SK-N-SH (cell line): ENCODE measurements at regions not wholly inside any gene's neighbourhood (a gene's known extent, or its start where the extent isn't known, plus 50 kb on each side); places are given as distances from the start of the nearest gene placed in this dataset.

Source experiments
- CTCF ChIA-PET: fragments of 300-600, 350-600 bp; formaldehyde crosslinking; extraction: SDS; loops from one replicate; lab custom pipeline; 2021; lab: Yijun Ruan, JAX
- POLR2A ChIA-PET: fragments of 350-600 bp; sonication (Branson Sonifier 250); formaldehyde crosslinking; extraction: SDS; loops from one replicate; lab custom pipeline; 2020; ENCODE audit warnings: antibody characterized with exemption, inconsistent platforms; lab: Yijun Ruan, JAX
- DNase-seq: peaks from one replicate; pipeline ENCODE4 v3.0.0; 2012
- H2AFZ ChIP-seq: fragments of 200-600 bp; sonication (generic); 2 replicates; pipeline ENCODE4 v1.8.1; 2016; ENCODE audit warnings: antibody characterized with exemption, mild to moderate bottlenecking, low read depth
- H3F3A ChIP-seq: fragments of 200-600 bp; sonication (generic); replicated peaks from 2 replicates; pipeline ENCODE3; 2016; ENCODE audit warnings: antibody characterized with exemption, mild to moderate bottlenecking; ENCODE audit not compliant: insufficient read depth
- H3K27ac ChIP-seq, 2 experiments: fragments of 200-500 bp in 1 of 2; fragments of 200-600 bp in 1 of 2; sonication (Bioruptor generic) in 1 of 2; sonication (generic), shearing (Covaris generic) in 1 of 2; 2 replicates each; pipeline versions ENCODE4 v1.5.1 to v1.6.1; 2014 to 2016; ENCODE audit warnings: low read depth in 2 of 2, inconsistent platforms in 1 of 2, low read length in 1 of 2, mild to moderate bottlenecking in 1 of 2, mixed read lengths in 1 of 2
- H3K27me3 ChIP-seq: fragments of 200-600 bp; sonication (generic), shearing (Covaris generic); 2 replicates; pipeline ENCODE4 v1.6.1; 2016; ENCODE audit warnings: mixed run types; ENCODE audit not compliant: insufficient read depth
- H3K36me3 ChIP-seq, 2 experiments: fragments of 200-500 bp in 1 of 2; fragments of 200-600 bp in 1 of 2; sonication (Bioruptor generic) in 1 of 2; sonication (generic) in 1 of 2; replicated peaks in 1 of 2; 2 replicates each; pipeline versions ENCODE3 to v1.5.1; 2014 to 2016; ENCODE audit warnings: low read length in 1 of 2, mild to moderate bottlenecking in 1 of 2; ENCODE audit not compliant: insufficient read depth in 2 of 2, control insufficient read depth in 1 of 2
- H3K4me1 ChIP-seq, 2 experiments: fragments of 200-500 bp in 1 of 2; fragments of 200-600 bp in 1 of 2; sonication (Bioruptor generic) in 1 of 2; sonication (generic), shearing (Covaris generic) in 1 of 2; 2 replicates each; pipeline versions ENCODE4 v1.5.1 to v1.6.1; 2014 to 2016; ENCODE audit warnings: low read depth in 1 of 2, low read length in 1 of 2, mixed run types in 1 of 2; ENCODE audit not compliant: insufficient read depth in 2 of 2, control insufficient read depth in 1 of 2
- H3K4me2 ChIP-seq: fragments of 200-600 bp; sonication (generic), shearing (Covaris generic); 2 replicates; pipeline ENCODE4 v1.6.1; 2017; ENCODE audit warnings: mixed run types
- H3K4me3 ChIP-seq, 2 experiments: fragments of 200-500 bp in 1 of 2; fragments of 200-600 bp in 1 of 2; sonication (Bioruptor generic) in 1 of 2; sonication (generic), shearing (Covaris generic) in 1 of 2; 2 replicates each; pipeline versions ENCODE4 v1.5.1 to v1.8.1; 2014 to 2016; ENCODE audit warnings: low read depth in 2 of 2, inconsistent platforms in 1 of 2, low read length in 1 of 2, mild to moderate bottlenecking in 1 of 2, mixed read lengths in 1 of 2, moderate library complexity in 1 of 2
- H3K79me2 ChIP-seq: fragments of 200-600 bp; sonication (generic); 2 replicates; pipeline ENCODE4 v1.8.1; 2017; ENCODE audit warnings: mild to moderate bottlenecking; ENCODE audit not compliant: insufficient read depth
- H3K9ac ChIP-seq: fragments of 200-600 bp; sonication (generic); 2 replicates; pipeline ENCODE4 v1.6.1; 2017; ENCODE audit warnings: mixed run types
- H3K9me2 ChIP-seq: fragments of 200-600 bp; sonication (generic); 2 replicates; pipeline ENCODE4 v1.6.1; 2017; ENCODE audit warnings: mixed run types
- H3K9me3 ChIP-seq: fragments of 200-600 bp; sonication (generic); 2 replicates; pipeline ENCODE4 v1.6.1; 2017; ENCODE audit warnings: mixed run types, mild to moderate bottlenecking, moderate library complexity
- H4K20me1 ChIP-seq: fragments of 200-600 bp; sonication (generic); 2 replicates; pipeline ENCODE4 v1.6.1; 2017; ENCODE audit warnings: mild to moderate bottlenecking, mixed run types; ENCODE audit not compliant: insufficient read depth
- CHD2 ChIP-seq: fragments of 150-350 bp; IDR thresholded peaks from 2 replicates; pipeline ENCODE4 v1.6.1; 2018; ENCODE audit warnings: low read length; ENCODE audit not compliant: partially characterized antibody
- ELF1 ChIP-seq: IDR thresholded peaks from 2 replicates; pipeline ENCODE4 v1.4.0; 2012
- EZH2phosphoT487 ChIP-seq: fragments of 200-600 bp; sonication (generic); IDR thresholded peaks from 2 replicates; pipeline ENCODE4 v1.6.1; 2017; ENCODE audit warnings: low read depth, mixed run types, mild to moderate bottlenecking, antibody characterized with exemption, moderate library complexity, borderline replicate concordance
- FOSL2 ChIP-seq: IDR thresholded peaks from 2 replicates; pipeline ENCODE4 v1.4.0; 2012; ENCODE audit warnings: low read depth, mild to moderate bottlenecking, moderate library complexity, borderline replicate concordance
- FOXM1 ChIP-seq: IDR thresholded peaks from 2 replicates; pipeline ENCODE4 v1.4.0; 2012; ENCODE audit warnings: low read depth, mild to moderate bottlenecking
- GATA2 ChIP-seq: sonication (generic); formaldehyde crosslinking; IDR thresholded peaks from 2 replicates; pipeline ENCODE4 v1.5.0; 2020; ENCODE audit warnings: mild to moderate bottlenecking, missing genetic modification reagents
- MEF2A ChIP-seq: IDR thresholded peaks from 2 replicates; pipeline ENCODE4 v1.4.0; 2012; ENCODE audit warnings: low read depth, borderline replicate concordance
- NRF1 ChIP-seq: IDR thresholded peaks from 2 replicates; pipeline ENCODE4 v1.6.1; 2012; ENCODE audit warnings: low read depth, mild to moderate bottlenecking, low read length
- POLR2AphosphoS5 ChIP-seq: IDR thresholded peaks from 2 replicates; pipeline ENCODE4 v1.6.1; 2012; ENCODE audit warnings: low read depth, low read length
- RCOR1 ChIP-seq: fragments of 150-350 bp; IDR thresholded peaks from 2 replicates; pipeline ENCODE4 v1.6.1; 2017; ENCODE audit warnings: antibody characterized with exemption, low read length
- RFX5 ChIP-seq: IDR thresholded peaks from 2 replicates; pipeline ENCODE4 v1.6.1; 2012; ENCODE audit warnings: mild to moderate bottlenecking, improper control_type of control experiment, low read length
- RXRA ChIP-seq: IDR thresholded peaks from 2 replicates; pipeline ENCODE4 v1.4.0; 2012; ENCODE audit warnings: low read depth, mild to moderate bottlenecking, borderline replicate concordance
- SIN3A ChIP-seq: IDR thresholded peaks from 2 replicates; pipeline ENCODE4 v1.6.1; 2012; ENCODE audit warnings: low read depth, mild to moderate bottlenecking, low read length, moderate library complexity, borderline replicate concordance
- SMC3 ChIP-seq: IDR thresholded peaks from 2 replicates; pipeline ENCODE4 v1.6.1; 2012; ENCODE audit warnings: low read depth, low read length, improper control_type of control experiment
- TAF1 ChIP-seq: IDR thresholded peaks from 2 replicates; pipeline ENCODE4 v1.6.1; 2012; ENCODE audit warnings: low read depth, mild to moderate bottlenecking, low read length, moderate library complexity, borderline replicate concordance
- TCF12 ChIP-seq: IDR thresholded peaks from 2 replicates; pipeline ENCODE4 v1.4.0; 2012
- TEAD4 ChIP-seq: IDR thresholded peaks from 2 replicates; pipeline ENCODE4 v1.4.0; 2012; ENCODE audit warnings: mild to moderate bottlenecking, borderline replicate concordance; ENCODE audit not compliant: insufficient read depth
- WGBS: methylation state at CpG from one replicate; pipeline ENCODE4 v1.1.6; 2017; ENCODE audit warnings: low lambda C conversion rate; 5-methylcytosine and 5-hydroxymethylcytosine counted together
- TF ChIP-seq, protein P1 (sequence below): IDR thresholded peaks from 2 replicates; pipeline ENCODE4 v1.6.1; 2012; ENCODE audit warnings: mild to moderate bottlenecking, low read depth, low read length, moderate library complexity
- TF ChIP-seq, protein P2 (sequence below): fragments of 150-350 bp; IDR thresholded peaks from 2 replicates; pipeline ENCODE4 v1.6.1; 2017; ENCODE audit warnings: antibody characterized with exemption, low read length, low read depth, borderline replicate concordance
- TF ChIP-seq, protein P3 (sequence below): IDR thresholded peaks from 2 replicates; pipeline ENCODE4; 2012
- TF ChIP-seq, protein P4 (sequence below): IDR thresholded peaks from 2 replicates; pipeline ENCODE4 v1.4.0; 2012; ENCODE audit warnings: low read depth, borderline replicate concordance

DNA sequence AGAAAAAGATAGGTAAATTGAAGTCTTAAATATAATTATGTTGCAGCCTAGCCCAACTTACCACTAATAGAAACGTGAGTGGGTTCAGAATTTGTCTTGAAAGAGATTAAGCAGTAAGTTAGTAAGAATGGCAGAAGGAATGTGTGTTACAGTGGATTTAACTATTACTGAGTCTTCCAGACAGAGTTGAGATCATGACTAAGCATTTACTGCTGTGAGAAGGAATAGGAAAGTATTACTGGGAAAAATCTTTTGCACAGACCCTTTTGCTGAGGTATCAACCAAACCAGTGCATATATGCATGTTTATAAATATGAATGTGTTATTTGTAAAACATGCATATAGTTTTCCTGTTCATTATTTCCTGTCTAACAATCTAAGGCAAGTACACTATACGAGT lies 112.8 kb upstream of the EFNA5 start:
- 40% methylated on average over 2 of the region's 2 CpGs for WGBS
- ChIA-PET CTCF (no interaction called here), POLR2A (no interaction called here)
- Histone ChIP-seq H3K4me2 (no peak overlapping the region), H3K4me3 (no peak overlapping the region), H3K27ac (no peak overlapping the region), H4K20me1 (no peaks in the 10 kb centered on the region), H3K4me1 (no peaks in the 10 kb centered on the region), H3K79me2 (no peaks in the 10 kb centered on the region), H3K9me2 (no peaks in the 10 kb centered on the region), H2AFZ (no peak overlapping the region), H3K9me3 (no peaks in the 10 kb centered on the region), H3K9ac (no peak overlapping the region), H3K36me3 (no peaks in the 10 kb centered on the region), H3F3A (no peaks in the 10 kb centered on the region), H3K27me3 (no peaks in the 10 kb centered on the region)
- no peak for TF ChIP-seq RFX5
- TF ChIP-seq EZH2phosphoT487: no peak
- TF ChIP-seq SIN3A: no peak
- TF ChIP-seq POLR2AphosphoS5: no peak
- TF ChIP-seq MEF2A: no peak
- TF ChIP-seq GATA2: no peak
- no peak for TF ChIP-seq RCOR1
- TF ChIP-seq ELF1: no peak
- TF ChIP-seq TEAD4: no peak
- TF ChIP-seq RXRA: no peak
- TF ChIP-seq FOSL2: no peak
- no peak for TF ChIP-seq SMC3
- TF ChIP-seq NRF1: no peak
- TF ChIP-seq, protein P1, sequence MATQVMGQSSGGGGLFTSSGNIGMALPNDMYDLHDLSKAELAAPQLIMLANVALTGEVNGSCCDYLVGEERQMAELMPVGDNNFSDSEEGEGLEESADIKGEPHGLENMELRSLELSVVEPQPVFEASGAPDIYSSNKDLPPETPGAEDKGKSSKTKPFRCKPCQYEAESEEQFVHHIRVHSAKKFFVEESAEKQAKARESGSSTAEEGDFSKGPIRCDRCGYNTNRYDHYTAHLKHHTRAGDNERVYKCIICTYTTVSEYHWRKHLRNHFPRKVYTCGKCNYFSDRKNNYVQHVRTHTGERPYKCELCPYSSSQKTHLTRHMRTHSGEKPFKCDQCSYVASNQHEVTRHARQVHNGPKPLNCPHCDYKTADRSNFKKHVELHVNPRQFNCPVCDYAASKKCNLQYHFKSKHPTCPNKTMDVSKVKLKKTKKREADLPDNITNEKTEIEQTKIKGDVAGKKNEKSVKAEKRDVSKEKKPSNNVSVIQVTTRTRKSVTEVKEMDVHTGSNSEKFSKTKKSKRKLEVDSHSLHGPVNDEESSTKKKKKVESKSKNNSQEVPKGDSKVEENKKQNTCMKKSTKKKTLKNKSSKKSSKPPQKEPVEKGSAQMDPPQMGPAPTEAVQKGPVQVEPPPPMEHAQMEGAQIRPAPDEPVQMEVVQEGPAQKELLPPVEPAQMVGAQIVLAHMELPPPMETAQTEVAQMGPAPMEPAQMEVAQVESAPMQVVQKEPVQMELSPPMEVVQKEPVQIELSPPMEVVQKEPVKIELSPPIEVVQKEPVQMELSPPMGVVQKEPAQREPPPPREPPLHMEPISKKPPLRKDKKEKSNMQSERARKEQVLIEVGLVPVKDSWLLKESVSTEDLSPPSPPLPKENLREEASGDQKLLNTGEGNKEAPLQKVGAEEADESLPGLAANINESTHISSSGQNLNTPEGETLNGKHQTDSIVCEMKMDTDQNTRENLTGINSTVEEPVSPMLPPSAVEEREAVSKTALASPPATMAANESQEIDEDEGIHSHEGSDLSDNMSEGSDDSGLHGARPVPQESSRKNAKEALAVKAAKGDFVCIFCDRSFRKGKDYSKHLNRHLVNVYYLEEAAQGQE: no peak
- TF ChIP-seq TAF1: no peak
- DNase-seq: no peak

DNA sequence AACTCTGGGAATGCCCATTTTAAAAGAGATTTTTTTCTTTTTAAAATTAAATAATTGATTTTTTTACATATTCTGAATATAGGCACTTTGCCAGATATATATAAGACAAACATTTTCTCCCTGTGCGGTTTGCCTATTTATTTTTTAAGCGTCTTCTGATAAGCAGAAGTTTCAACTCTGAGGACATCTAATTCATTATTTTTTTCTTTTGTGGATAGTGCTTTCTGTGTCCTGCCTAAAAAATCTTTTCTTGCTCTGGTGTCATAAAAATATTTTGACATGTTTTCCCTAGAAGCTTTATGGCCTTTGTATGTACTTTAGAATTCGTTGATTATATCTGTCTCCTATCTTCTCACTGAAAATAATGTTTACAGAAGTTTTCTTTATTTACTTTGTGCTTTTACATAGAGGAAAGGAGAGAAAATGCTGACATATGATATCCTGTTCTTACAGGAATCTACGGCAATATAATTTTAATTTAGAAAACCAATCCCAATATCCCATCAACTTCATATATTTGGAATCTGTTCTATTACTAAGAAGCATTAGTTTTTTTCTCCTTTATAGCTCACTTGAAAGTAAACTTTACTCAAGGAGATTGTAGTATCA lies 111.9 kb upstream of the EFNA5 start:
- Histone ChIP-seq H3K27me3 (no peaks in the 10 kb centered on the region), H3K4me2 (no peak overlapping the region), H3K4me3 (no peak overlapping the region), H3K36me3 (no peaks in the 10 kb centered on the region), H4K20me1 (no peaks in the 10 kb centered on the region), H2AFZ (no peak overlapping the region), H3K27ac (no peak overlapping the region), H3K9ac (no peak overlapping the region), H3K79me2 (no peaks in the 10 kb centered on the region), H3K9me2 (no peaks in the 10 kb centered on the region), H3K4me1 (no peaks in the 10 kb centered on the region), H3F3A (no peaks in the 10 kb centered on the region), H3K9me3 (no peaks in the 10 kb centered on the region)
- no peak for TF ChIP-seq RFX5
- no peak for TF ChIP-seq SMC3
- no peak for TF ChIP-seq CHD2
- TF ChIP-seq GATA2: no peak
- no peak for TF ChIP-seq EZH2phosphoT487
- TF ChIP-seq FOXM1: no peak
- TF ChIP-seq, protein P2, sequence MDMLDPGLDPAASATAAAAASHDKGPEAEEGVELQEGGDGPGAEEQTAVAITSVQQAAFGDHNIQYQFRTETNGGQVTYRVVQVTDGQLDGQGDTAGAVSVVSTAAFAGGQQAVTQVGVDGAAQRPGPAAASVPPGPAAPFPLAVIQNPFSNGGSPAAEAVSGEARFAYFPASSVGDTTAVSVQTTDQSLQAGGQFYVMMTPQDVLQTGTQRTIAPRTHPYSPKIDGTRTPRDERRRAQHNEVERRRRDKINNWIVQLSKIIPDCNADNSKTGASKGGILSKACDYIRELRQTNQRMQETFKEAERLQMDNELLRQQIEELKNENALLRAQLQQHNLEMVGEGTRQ: no peak
- TF ChIP-seq TCF12: no peak
- TF ChIP-seq NRF1: no peak
- TF ChIP-seq, protein P3, sequence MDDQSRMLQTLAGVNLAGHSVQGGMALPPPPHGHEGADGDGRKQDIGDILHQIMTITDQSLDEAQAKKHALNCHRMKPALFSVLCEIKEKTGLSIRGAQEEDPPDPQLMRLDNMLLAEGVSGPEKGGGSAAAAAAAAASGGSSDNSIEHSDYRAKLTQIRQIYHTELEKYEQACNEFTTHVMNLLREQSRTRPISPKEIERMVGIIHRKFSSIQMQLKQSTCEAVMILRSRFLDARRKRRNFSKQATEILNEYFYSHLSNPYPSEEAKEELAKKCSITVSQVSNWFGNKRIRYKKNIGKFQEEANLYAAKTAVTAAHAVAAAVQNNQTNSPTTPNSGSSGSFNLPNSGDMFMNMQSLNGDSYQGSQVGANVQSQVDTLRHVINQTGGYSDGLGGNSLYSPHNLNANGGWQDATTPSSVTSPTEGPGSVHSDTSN: no peak
- TF ChIP-seq, protein P4, sequence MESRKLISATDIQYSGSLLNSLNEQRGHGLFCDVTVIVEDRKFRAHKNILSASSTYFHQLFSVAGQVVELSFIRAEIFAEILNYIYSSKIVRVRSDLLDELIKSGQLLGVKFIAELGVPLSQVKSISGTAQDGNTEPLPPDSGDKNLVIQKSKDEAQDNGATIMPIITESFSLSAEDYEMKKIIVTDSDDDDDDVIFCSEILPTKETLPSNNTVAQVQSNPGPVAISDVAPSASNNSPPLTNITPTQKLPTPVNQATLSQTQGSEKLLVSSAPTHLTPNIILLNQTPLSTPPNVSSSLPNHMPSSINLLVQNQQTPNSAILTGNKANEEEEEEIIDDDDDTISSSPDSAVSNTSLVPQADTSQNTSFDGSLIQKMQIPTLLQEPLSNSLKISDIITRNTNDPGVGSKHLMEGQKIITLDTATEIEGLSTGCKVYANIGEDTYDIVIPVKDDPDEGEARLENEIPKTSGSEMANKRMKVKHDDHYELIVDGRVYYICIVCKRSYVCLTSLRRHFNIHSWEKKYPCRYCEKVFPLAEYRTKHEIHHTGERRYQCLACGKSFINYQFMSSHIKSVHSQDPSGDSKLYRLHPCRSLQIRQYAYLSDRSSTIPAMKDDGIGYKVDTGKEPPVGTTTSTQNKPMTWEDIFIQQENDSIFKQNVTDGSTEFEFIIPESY: no peak
- 44% methylated on average over 4 of the region's 4 CpGs for WGBS
- DNase-seq: no peak
- ChIA-PET POLR2A (no interaction called here), CTCF (no interaction called here)
